Superior temporal gyrus (tissue), 1 donor: ENCODE measurements at regions not wholly inside any gene's neighbourhood (a gene's known extent, or its start where the extent isn't known, plus 50 kb on each side); places are given as distances from the start of the nearest gene placed in this dataset.

Source experiments
- DNase-seq: peaks from one replicate; pipeline ENCODE4 v3.0.0-alpha.2; 2016; ENCODE audit errors: extremely low spot score

DNA sequence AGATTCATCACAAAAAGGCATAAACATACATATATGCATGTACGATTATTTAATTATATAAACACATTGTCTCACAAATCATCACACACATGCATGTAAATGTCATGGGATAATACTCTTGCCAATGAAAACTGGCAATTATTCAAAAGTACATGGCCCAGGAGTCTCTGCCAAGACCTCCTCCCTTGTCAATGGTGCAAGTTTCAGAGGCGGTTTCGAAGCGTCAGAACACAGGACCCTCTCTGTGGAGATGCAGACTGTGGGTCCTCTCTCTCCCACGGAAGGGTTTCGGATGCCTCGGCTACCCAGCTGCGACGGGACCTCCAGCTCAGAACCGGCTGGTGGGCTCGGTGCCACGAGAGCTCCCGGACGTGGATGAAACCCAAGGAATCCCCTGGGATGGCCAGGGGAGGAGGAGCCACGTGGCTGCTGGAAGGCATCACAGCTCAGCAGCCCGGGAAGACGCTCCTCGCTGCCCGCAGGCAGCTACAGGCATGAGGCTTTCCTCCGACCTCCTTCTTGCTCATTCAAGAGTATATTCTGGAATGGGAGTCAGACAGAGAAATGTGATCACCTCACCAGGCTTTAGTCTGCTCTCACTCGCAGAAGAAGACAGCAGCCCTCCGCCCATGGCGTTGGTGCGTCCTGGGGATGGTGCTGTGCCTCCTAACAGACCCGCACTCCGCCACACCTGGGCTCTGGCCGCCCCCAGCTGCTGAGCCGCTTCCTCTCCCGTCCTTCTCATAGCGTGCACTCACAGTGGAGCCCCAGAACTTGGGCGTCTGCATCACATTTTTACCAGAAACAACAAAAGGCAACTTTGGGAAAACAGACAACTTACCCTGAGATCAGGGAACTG, 308.8 kb downstream of the IRX2 start:
- no peak for DNase-seq

DNA sequence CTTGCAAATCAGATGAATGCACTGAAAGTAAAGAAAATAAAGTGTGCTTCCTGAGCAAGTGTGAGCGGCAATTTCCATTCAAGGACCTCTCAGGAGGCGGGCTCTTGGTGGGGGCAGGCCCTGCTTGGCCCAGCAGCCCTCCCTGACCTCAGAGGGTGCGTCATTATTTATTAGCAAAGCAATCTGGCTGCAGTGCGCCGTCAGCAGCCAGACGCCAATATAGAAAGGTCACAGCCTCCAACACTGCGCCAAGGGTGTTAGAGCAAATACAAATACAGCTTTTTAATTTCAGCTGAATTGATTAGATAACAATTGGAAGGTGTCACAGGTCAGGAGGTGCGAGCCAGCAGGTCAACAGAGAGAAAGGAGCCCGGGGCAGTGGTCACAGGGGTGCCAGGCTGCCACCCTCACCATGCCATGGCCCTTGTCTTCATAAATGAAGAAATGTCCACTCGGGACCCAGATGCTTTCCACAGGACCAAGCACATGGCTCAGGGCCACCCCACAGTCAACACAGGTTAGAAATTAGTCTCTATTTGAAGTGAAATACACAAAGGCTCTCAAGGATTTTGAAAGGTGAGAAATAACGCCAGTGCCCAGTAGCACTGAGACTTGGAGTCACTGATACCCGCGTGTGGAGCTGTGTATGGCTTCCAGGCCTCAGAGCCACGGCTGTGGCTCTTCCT, 309.8 kb downstream of the IRX2 start:
- DNase-seq: no peak

DNA sequence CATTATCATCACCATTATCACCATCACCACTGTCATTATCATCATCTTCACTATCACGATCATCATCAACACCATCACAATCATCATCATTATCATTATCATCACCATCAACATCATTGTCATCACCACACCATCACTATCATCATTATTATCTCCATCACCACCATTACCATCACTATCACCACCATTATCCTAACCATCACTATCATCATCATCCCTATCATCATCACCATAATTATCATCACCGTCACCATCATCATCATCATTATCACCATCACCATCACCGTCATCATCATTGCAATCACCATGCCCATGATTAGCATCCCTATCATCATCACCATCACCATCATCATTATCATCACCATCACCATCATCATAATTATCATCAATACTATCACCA, 311.9 kb downstream of the IRX2 start:
- no peak for DNase-seq

DNA sequence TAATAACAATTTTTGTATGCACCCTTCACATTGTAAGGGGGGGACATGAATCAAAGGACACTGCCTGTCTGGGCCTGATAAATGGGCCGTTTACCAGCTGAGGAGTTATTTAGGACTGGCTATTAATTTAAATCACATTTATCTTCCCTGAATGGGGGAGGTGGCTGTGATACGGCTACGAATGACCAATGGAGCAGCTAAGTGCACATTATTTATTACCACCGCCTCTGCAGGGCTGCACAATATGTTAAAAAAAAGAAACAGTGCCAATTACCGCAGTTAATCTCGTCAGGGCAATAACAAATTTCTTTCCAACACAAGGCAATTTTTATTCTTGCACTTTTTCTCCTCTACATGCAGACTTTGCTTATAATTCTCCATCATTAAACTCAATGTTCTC, 318.4 kb downstream of the IRX2 start:
- no peak for DNase-seq

DNA sequence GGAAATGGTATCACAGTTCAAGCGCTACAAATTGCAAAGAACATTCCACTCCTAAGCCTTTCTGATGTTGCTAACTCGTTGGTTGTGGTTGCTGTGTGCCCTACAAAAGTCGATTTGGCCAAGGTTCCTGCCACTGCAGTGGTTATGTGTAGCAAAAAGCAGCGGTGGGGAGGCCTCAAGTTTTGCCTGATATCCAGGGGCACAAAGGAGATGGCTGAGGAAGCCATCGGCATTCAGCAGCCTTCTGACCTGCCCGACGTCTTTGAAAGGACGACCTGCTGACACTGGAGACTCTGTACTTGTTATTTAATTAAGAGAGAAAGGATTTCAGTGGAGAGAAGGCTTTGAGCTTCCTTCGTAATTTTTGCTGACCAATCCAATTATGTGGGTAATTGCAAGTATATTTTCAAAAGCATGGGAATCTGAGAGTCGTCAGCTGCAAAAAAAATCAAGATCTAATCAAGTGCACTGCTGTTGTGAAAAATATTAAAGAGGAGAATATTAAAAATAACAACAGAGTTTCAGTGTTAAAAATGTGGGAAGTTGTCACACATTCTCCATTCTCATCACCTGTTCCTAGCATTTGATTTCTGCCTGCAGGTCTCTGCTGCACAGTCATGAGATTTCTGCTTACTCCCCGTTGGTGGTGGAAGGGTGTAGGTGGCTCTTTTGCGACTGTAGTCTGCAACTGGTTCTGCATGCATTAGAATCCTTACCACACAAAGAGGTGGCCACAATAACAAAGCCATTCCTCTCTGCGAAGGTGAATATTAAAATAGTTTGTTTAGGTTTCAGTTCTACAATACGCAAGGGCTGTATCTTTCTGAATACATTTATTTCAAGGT, 319.2 kb downstream of the IRX2 start:
- DNase-seq: no peak

DNA sequence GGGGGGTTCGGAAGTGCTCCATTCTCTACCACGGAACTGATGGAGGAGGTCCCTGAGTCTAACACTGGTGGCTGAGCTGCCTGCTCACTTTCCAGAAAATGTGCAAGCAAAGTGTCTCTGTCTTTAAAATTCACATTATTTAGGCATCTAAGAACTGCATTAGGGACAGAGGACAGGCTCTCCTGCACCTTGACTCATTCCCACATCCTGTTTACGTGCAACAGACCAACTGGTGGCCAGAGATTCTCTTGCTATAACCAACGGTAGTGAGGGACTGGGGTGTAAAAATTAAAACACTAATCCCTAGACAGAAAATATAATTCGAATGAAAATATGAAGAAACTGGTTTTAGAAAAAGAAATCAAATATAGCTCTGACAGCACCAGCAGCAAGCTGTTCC, 320.9 kb downstream of the IRX2 start:
- DNase-seq: no peak

DNA sequence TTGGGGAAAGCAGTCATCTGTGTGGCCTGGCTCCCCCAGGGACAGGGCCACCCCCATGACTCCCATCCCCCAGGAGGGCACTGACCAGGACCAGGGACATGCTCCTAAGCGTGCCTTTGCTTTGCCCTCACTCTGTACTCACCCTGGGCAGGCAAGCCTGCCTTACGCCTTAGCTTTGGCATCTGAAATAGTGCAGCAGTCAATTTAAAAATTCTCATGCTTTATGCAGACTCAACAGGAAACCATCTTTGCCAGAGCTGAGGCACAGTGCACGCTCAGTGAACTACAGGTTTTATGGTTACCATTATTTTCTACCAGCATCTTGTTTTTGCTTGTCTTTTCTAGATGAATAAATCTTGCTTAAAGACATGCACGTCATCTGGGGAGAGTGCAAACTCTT, 323.5 kb downstream of the IRX2 start:
- DNase-seq: no peak

DNA sequence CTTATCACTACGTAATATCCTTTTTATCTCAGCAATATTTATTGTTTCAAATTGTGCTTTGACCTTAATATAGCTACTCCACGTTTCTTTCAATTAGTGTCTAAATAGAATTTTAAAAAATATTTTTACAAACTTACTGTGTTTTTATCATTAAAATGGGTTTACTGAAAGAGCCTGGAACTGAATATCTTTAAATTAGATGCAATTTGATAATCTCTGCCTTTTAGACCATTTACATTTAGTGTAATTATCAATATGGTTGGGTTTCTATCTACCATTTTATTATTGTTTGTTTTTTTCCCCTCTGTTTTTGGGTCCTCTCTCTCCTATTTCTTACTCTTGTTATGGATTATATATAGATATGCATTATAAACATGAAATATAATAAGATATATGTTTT, 327.8 kb downstream of the IRX2 start:
- DNase-seq: no peak

DNA sequence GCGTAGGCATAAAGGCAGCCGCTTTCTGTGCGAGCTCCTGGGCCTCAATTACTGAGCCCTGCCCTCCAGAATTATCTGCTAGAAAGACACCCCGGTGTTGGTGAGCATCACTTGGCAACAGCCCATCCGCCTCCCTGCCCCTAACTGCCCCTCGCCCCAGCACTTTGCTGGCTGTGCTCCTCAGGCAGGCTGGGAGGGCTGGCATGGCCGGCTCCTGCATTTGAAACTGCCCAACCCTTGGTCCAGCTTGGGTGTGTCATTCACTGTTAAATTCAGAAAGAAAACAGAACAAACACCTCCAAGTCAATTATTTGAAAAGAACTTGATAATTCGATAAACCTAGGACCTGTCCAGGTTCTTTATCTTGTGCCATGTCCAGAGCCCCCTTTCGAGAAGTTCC, 334.2 kb downstream of the IRX2 start:
- no peak for DNase-seq

DNA sequence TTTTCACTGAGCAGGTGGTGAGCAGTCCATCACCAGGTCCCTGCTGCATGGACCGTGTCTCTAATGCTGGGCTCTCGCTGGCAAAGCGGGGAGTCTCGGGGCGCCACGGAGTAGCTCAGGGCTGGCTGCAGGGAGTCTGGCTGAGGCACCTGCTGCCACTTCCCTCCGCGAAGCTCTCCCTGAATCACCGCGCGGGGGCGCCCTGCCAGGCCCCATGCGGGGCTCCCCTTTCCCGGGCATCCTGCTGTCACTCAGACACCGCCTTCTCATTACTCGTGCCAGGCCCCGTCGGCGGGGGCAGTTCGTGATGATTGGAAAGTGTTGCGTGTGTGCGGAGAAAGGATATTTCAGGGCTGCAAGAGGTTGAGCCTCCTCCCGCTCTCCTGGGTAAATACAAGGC, 335.8 kb downstream of the IRX2 start:
- DNase-seq: no peak

DNA sequence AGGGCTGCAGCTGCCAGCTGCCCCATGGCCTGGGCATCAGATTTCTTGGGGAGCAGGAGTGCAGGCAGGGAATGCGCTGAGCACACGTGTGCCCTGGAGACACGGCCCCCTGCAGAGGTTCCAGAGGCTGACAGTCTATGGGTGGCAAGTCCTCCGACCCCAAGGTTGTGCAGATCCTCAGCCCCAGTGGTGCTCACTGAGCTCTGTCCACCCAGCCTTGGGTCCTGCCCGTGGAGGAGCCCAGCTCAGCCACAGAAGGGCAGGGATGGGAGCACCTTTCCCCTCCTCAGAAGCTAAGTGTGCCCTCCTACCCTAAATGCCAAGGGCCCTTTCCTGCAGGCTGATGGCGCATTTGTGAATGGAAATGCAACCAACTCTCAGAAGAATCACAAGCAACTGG, 341.0 kb downstream of the IRX2 start:
- no peak for DNase-seq

DNA sequence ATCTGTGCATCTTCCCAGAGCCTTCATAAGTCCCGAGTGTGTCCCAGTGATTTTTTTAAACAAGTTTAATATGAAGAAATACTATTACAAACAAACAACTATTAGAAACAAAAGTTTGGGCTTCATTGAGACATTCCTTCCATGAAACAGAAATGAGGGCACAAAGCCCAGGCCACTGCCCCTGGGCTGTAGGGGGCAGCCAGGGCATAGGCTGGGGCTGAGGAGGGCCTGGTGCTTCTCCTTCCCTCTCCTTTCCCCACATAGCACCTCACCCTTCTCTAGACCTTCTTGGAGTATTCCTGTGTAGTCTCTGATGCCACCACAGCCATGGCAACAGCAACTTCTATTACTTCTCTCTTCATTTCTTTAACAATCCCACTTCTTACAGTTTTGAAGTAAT, 348.2 kb downstream of the IRX2 start:
- no peak for DNase-seq

DNA sequence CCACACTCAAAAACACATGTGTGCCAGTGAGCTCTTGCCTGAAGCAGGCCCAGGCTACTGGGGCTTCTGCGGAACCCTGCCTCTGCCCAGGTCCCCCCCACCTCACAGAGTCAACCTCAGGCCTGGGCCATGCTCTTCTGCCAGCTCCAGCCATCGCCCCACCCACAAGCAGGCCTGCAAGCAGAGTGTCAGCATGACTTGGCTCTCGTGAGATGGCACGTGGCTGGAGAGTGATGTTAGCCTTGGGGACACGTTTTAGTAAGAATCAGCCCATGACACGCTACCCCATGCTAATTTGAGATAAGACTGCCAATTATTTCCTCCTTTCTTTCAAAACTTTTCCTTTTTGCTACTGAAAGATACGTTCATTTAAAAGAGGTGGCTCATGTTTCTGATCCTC, 351.7 kb downstream of the IRX2 start:
- DNase-seq: no peak

DNA sequence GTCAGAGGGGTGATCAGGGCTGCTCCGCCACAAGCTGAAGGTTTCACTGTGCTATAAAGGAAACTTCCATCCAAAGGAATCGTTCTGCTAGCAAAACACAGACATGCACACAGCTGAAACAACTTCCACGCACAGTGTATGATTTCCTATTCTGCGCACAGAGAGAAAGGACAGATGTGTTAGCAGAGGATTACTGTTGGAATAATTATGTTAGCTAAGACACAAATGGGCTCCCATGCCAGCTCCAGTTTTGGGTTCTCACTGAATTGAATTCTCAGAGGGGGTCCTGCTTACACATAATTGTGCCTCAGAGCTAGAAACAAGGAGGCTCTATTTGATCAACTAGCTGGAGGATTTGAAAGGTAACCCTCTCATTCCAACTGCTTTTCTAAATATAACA, 352.4 kb downstream of the IRX2 start:
- DNase-seq: no peak

DNA sequence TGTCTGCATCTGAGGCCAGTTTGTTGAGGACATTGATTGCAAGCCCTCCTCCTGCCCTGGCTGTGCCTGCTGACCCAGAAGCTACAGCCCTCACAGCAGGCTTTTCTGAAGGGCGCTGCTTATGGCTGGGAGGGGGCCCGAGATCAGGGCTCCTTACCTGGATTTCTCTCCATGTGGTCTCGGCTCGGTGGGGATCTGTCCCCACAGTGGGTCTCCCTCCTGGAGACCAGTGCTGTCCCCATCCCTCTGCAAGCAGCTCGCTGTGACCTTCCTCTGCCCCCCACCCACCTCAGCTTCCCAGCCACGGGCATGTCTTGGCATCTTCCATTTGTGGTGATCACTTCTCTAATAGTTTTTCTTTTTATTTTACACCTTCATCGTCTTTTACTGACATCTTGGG, 357.9 kb downstream of the IRX2 start:
- DNase-seq: no peak

DNA sequence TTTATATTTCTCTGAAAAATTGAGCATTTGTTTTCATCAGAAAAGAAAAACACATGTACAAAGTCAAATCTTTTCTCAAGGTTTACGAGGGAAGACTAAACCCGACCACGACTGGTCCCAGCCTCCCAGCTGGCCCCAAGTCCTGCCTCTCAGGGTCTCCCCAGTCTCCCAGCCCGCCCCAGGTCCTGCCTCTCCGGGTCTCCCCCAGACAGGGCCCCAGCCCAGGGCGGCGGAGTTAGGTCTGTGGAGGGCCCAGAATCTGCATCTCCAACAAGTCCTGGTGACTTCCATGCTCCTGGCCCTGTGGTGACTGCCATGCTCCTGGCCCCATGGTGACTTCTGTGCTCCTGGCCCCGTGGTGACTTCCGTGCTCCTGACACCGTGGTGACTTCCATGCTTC, 359.9 kb downstream of the IRX2 start:
- DNase-seq: no peak

DNA sequence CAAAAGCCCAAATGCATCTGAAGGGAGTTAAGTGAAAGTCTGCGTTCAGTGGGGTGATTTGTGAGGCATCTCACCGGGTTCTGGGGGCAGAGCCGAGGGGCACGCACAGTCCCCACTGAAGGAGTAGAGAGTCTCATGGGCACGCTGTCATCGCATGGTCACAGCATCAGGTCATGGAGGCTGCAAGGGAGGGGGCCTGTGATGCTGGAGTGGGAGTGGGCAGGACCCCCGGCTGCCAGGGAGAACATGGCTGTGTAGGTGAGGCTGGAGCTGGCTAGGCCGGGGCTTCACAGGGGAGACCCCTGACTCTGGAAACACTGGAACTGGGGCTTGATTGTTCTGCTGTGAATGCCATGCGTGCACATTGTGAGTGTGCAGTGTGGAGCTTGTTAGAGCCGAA, 360.5 kb downstream of the IRX2 start:
- no peak for DNase-seq

DNA sequence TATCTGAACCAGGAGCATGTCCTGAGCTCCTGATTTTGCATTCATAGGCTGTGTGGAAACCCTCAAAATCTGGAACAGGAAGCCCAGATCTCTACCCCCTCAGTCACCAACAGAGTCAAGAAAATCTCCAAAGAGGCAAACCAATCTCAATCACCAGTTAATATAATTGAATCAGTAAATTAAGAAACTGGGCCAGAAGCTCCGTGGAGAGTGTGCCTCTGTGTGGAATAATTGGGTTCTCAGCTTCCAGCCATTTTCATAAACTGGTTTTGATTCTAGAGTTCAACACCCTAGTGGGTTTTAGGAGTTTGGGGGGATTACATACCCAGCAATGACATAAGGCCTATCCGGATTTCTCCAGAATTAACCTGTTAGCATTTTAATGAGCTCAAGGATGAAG, 362.9 kb downstream of the IRX2 start:
- no peak for DNase-seq

DNA sequence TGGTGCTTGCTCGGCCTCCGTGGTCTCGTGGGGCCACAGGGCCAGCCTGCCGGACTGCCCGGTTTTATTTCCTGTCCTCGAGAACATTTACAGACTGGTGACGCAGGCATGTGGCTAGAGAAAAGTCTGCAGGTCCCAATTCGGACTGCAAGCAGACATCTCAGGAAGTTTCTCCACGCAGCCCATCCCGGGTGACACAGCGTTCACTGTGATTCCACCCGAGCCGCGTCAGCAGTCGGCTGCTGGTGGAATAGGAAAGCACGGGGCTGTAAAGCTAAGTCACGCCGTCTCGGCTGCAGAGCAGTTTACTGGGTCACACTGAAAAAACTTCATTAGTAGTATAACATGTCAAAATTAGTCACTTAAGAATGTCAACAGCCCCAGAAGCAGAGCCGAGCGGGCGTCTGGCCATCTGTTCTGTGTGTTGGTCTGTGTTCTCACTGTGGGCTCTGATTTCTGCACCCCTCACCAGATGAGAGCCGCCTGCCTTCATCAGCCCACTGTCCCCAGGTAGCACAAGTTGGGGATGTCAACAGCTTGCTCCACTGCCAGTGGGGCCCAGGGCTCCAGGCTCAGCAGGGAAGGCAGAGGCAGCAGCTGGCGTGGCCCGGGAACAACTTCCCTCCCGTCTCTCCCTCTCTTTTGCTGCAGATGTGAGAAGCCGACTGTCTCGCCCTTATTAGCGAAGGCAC, 363.7 kb downstream of the IRX2 start:
- DNase-seq: no peak

DNA sequence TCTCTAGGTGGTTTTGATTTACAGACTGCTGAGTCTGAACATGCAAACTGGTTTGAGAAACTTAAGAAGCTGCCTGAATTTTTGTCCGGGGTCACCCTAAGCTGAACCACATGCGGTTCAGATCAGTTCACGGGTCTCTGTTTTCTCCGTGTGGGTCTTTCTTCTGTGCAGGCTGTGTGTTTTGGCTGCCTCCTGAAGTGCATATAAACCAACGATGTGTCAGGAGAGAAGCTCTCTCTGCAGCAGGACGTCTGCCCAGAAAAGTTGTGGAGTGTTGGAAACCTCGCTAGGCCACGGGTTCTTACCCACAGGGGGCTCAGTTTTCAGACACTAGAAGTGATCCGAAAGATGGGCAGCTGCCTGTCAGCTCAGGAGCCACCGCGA, 364.2 kb downstream of the IRX2 start:
- DNase-seq: no peak

DNA sequence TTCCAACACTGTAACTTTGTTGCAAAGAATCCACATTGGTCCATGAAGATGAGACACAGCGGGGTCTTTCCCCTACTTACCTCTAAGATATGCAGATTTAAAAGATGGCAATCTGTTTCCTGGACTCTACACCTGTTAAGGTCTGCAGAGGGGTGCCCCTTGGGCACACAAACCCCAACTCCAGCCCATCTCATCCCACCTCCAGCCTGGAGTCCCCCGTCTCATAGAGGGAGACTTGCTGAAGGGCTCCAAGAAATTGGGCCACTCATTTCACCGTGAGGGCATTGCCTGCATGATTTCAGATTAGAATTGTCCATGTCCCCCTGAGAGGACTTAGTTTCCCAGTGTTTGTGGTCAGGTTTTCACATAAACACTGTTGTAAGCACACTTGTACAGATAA, 365.7 kb downstream of the IRX2 start:
- no peak for DNase-seq

DNA sequence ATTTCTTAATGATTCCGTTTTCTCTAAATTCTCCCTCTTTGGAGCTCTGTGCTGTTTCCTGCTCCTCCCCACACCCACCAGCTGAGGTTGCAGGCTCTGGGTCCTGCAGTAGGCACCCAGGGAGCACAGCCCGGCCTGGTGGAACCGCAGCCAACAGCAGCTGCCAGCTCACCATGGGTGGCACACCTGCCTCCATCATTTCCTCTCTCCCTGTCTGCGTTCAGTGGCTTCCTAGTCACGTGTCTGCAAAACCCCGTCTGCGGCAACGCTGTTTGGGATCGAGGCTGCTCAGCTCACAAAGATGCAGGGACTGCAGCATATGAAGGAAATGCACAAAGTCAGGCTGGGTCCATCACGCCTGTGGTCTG, 367.8 kb downstream of the IRX2 start:
- DNase-seq: no peak
